ENCODE measurements at regions not wholly inside any gene's neighbourhood (a gene's known extent, or its start where the extent isn't known, plus 50 kb on each side); places are given as distances from the start of the nearest gene placed in this dataset.
"Not testable (repeated sequence)": the region's sequence is repeated elsewhere in the genome, so short reads cannot be mapped to it uniquely, and the experiment has no call there.

DNA sequence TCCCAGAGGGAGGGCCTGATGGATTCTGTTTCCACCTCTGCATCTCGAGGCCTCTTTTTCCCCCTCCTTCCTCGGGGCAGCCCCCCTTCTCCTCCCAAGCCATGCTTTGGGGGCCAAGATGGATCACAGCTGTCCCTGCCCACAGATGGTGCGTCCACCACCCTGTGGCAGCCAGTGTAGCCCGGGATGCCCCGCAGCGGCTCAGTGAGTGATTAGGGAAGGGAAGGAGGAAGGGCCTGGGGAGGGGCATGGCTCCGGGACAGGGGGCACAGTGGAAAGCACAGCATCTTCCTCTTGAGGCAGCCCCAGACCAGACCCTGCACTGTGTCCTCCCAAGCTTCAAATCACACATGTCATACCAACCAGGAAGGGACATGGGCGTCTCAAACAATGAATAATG, 622.4 kb downstream of the MATN1 start:
- H3K36me3 ChIP-seq, result no peaks in the 10 kb centered on the region
- TF ChIP-seq EP300 (IDR thresholded peaks at IDR 0.05), result no peak
- no peak for TF ChIP-seq POLR2A (IDR thresholded peaks at IDR 0.05)
- TF ChIP-seq, protein P1, sequence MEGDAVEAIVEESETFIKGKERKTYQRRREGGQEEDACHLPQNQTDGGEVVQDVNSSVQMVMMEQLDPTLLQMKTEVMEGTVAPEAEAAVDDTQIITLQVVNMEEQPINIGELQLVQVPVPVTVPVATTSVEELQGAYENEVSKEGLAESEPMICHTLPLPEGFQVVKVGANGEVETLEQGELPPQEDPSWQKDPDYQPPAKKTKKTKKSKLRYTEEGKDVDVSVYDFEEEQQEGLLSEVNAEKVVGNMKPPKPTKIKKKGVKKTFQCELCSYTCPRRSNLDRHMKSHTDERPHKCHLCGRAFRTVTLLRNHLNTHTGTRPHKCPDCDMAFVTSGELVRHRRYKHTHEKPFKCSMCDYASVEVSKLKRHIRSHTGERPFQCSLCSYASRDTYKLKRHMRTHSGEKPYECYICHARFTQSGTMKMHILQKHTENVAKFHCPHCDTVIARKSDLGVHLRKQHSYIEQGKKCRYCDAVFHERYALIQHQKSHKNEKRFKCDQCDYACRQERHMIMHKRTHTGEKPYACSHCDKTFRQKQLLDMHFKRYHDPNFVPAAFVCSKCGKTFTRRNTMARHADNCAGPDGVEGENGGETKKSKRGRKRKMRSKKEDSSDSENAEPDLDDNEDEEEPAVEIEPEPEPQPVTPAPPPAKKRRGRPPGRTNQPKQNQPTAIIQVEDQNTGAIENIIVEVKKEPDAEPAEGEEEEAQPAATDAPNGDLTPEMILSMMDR (IDR thresholded peaks at IDR 0.05), result no peak
- no peaks in the 10 kb centered on the region for H3K27me3 ChIP-seq
- H3K9me3 ChIP-seq, result no peaks in the 10 kb centered on the region
- intact Hi-C loops (cut with DNase I), result no loop called here
- WGBS, 3 donors, result 44 to 57% (median 53%) methylated on average over 8 of the region's 8 CpGs
- H3K27ac ChIP-seq, result no peak overlapping the region
- no peak overlapping the region for H3K4me3 ChIP-seq
- DNase-seq, result no peak
- H3K4me1 ChIP-seq (ENCODE audit: insufficient read depth), result no peaks in the 10 kb centered on the region

GRCh38 chr1:30100524-30100862, 622.9 kb downstream of the MATN1 start:
- no peaks in the 10 kb centered on the region for H3K27me3 ChIP-seq
- WGBS, 3 donors, result 52 to 60% (median 56%) methylated on average over 4 of the region's 4 CpGs

DNA sequence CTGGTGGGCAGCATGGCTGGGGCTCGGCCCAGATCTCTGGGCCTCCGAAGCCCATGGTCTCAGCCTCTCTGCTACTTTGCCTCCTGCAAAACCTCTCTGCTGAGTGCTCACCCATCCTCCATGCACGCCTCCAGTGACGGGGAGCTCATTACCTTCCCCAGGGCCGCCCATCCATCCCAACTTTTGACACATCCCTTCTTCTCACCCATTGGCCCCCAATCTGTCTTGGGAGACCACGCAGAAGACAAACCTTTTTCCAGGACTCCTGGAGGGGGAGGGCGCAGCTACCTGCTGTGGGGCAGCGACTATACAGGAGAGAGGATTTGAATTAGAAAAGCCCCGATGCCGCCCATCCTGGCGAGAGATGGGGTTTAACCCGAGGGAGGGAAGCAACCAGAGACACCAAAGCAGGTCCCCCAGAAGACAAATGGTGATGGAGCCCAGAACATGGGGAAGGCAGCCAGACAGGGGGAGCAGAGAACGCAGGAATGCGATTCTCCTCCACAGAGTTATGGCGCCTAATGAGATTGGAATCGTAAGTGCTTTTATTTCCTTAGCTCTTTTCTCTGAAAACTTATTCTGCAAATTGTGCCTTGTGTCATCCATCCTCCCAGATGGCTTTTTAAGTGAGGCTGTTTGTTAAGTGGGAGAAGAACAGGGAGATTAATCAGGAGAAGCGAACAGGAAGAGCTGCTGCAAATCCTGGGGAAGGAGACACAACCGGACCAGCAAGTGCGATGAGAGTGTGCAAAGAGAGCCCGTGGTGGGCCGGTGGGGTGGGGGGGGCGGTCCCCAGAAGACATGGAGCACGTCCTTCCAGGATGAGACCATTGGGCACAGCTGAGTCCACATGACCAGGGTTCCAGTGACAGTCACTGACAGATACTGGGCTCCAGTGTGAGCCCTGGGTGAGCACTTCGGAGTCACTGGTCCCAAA, 623.5 kb downstream of the MATN1 start:
- H3K4me3 ChIP-seq, result no peak overlapping the region
- no peak for DNase-seq
- no peaks in the 10 kb centered on the region for H3K4me1 ChIP-seq (ENCODE audit: insufficient read depth)
- H3K27ac ChIP-seq, result no peak overlapping the region
- no peaks in the 10 kb centered on the region for H3K9me3 ChIP-seq
- TF ChIP-seq, protein P1 (IDR thresholded peaks at IDR 0.05), result no peak
- TF ChIP-seq POLR2A (IDR thresholded peaks at IDR 0.05) (no peak), EP300 (IDR thresholded peaks at IDR 0.05) (no peak)
- 53 to 61% (median 58%) methylated on average over 24 of the region's 24 CpGs for WGBS, 3 donors
- no peaks in the 10 kb centered on the region for H3K27me3 ChIP-seq
- H3K36me3 ChIP-seq, result no peaks in the 10 kb centered on the region
- intact Hi-C loops (cut with DNase I), result no loop called here

More at GRCh38 chr1:30100524-30100862, 622.9 kb downstream of the MATN1 start:
- no peak for DNase-seq
- no peaks in the 10 kb centered on the region for H3K4me1 ChIP-seq (ENCODE audit: insufficient read depth)
- no peak overlapping the region for H3K4me3 ChIP-seq
- no peak overlapping the region for H3K27ac ChIP-seq
- intact Hi-C loops (cut with DNase I), result no loop called here
- H3K36me3 ChIP-seq, result no peaks in the 10 kb centered on the region
- H3K9me3 ChIP-seq, result no peaks in the 10 kb centered on the region
- TF ChIP-seq POLR2A (IDR thresholded peaks at IDR 0.05), result no peak
- TF ChIP-seq, protein P1 (IDR thresholded peaks at IDR 0.05), result no peak
- TF ChIP-seq EP300 (IDR thresholded peaks at IDR 0.05), result no peak

DNA sequence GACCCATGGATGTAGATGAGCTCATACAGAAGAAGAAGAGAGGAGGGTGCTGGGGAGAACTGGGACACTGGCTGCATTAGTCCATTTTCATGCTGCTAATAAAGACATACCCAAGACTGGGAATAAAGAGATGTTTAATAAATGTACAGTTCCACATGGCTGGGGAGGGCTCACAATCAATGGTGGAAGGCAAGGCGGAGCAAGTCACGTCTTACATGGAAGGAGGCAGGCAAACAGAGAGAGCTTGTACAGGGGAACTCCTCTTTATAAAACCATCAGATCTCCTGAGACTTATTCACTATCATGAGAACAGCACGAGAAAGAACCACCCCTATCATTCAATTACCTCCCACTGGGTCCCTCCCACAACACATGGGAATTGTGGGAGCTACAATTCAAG, 625.5 kb downstream of the MATN1 start:
- DNase-seq; H3K36me3 ChIP-seq; H3K4me1 ChIP-seq (ENCODE audit: insufficient read depth); H3K4me3 ChIP-seq; H3K9me3 ChIP-seq; H3K27ac ChIP-seq; intact Hi-C loops (cut with DNase I); H3K27me3 ChIP-seq: not testable (repeated sequence)
- 82% methylated on average over 3 of the region's 3 CpGs for WGBS, 3 donors

DNA sequence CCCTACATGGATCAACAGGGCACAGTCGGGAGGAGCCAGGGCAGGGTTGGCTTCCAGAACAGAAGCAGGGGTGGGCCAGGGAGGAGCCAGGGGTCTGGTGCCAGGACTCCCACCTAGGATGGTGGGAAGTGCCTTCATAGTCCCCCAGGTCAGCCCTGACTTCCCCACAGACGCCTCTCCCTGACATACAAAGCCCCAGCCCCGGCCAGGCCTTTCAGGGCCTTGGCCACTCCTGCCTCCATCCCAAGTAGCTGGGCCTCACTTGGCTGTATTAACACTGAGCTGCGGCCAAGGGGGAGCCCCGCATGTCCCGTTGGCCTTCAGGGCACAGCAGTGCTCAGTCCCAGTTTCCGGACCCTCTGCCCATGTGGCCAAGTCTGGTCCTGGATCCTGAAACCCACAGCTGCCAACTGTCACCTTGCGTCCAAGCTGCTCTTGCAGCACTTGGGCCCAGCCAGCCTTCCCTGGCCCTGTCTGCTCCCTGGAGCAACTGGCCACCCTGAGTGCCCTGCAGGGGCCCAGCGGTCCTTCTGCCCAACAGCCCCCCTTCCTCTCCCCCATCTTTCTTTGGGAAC, 627.8 kb downstream of the MATN1 start:
- H3K27me3 ChIP-seq, result no peaks in the 10 kb centered on the region
- H3K36me3 ChIP-seq, result no peaks in the 10 kb centered on the region
- no peak for DNase-seq
- H3K4me3 ChIP-seq, result no peak overlapping the region
- H3K4me1 ChIP-seq (ENCODE audit: insufficient read depth), result no peaks in the 10 kb centered on the region
- TF ChIP-seq POLR2A (IDR thresholded peaks at IDR 0.05) (no peak), EP300 (IDR thresholded peaks at IDR 0.05) (no peak)
- TF ChIP-seq, protein P1 (IDR thresholded peaks at IDR 0.05), result no peak
- no peak overlapping the region for H3K27ac ChIP-seq
- WGBS, 3 donors, result 84 to 90% (median 88%) methylated on average over 9 of the region's 9 CpGs
- H3K9me3 ChIP-seq, result no peaks in the 10 kb centered on the region
- intact Hi-C loops (cut with DNase I), result no loop called here

Data from ovary (tissue), 7 donors.